ENCODE measurements at regions not wholly inside any gene's neighbourhood (a gene's known extent, or its start where the extent isn't known, plus 50 kb on each side); places are given as distances from the start of the nearest gene placed in this dataset.

- TF ChIP-seq CREM (CRISPR knock-in tag; IDR thresholded peaks at IDR 0.05) (no peak), CREB1 (CRISPR knock-in tag; IDR thresholded peaks at IDR 0.05) (no peak), CTCF (IDR thresholded peaks at IDR 0.05) (no peak), NR2C2 (CRISPR knock-in tag; IDR thresholded peaks at IDR 0.05) (no peak), FOXP1 (CRISPR knock-in tag; IDR thresholded peaks at IDR 0.05; ENCODE audit: borderline replicate concordance) (no peak), E2F4 (CRISPR knock-in tag; IDR thresholded peaks at IDR 0.05; ENCODE audit: borderline replicate concordance, low read depth) (no peak)
Observed at GRCh38 chr3:155010416-155010815, 69.7 kb upstream of the MME start.

All from WTC11 (cell line).